Activated B cell treated with CpG ODN at 0.5 μM for 24 hours (primary cell): ENCODE measurements at regions not wholly inside any gene's neighbourhood (a gene's known extent, or its start where the extent isn't known, plus 50 kb on each side); places are given as distances from the start of the nearest gene placed in this dataset.

ENCODE experiments used
- ATAC-seq: fragments of 200-7000 bp; cut with Tn5 transposase; one replicate; pipeline ENCODE4 v1.10.0; 2021; ENCODE audit warnings: low read depth, mild to moderate bottlenecking, moderate library complexity
- CTCF ChIA-PET: fragments of 350-600 bp; sonication (Branson Sonifier 250); formaldehyde crosslinking; loops from one replicate; lab custom pipeline; 2021; ENCODE audit warnings: antibody characterized with exemption; lab: Charles Lee
- POLR2A ChIA-PET: fragments of 350-600 bp; sonication (Branson Sonifier 250); formaldehyde crosslinking; loops from one replicate; lab custom pipeline; 2021; ENCODE audit warnings: antibody characterized with exemption; lab: Charles Lee
- DNase-seq: peaks from one replicate; pipeline ENCODE4 v3.0.0; 2022
- H3K27ac Mint-ChIP-seq: one replicate; pipeline ENCODE4 v1.8.0; 2020; ENCODE audit warnings: mixed read lengths
- H3K27me3 Mint-ChIP-seq: one replicate; pipeline ENCODE4 v1.8.0; 2021; ENCODE audit warnings: mixed read lengths
- H3K36me3 Mint-ChIP-seq: one replicate; pipeline ENCODE4 v1.8.0; 2021; ENCODE audit warnings: low read depth, mixed read lengths
- H3K4me1 Mint-ChIP-seq: one replicate; pipeline ENCODE4 v1.8.0; 2021; ENCODE audit warnings: mixed read lengths
- H3K4me3 Mint-ChIP-seq: one replicate; pipeline ENCODE4 v1.8.0; 2020; ENCODE audit warnings: mild to moderate bottlenecking, mixed read lengths
- H3K9me3 Mint-ChIP-seq: one replicate; pipeline ENCODE4 v1.8.0; 2020; ENCODE audit warnings: mixed read lengths
- CTCF ChIP-seq: fragments of 200-600 bp; IDR thresholded peaks from one replicate; pipeline ENCODE4 v1.8.0; 2022; ENCODE audit warnings: antibody characterized with exemption, mild to moderate bottlenecking
- intact Hi-C: fragments of 100-400 bp; cut with micrococcal nuclease; formaldehyde crosslinking; loops from one replicate; pipeline ENCODE4 v1.15.1; 2024

GRCh38 chr11:80188076-80188627 lies 747.3 kb upstream of the TENM4 start:
- intact Hi-C loops, result no loop called here
- H3K27ac Mint-ChIP-seq, result no peak overlapping the region
- no peaks in the 10 kb centered on the region for H3K27me3 Mint-ChIP-seq
- H3K9me3 Mint-ChIP-seq, result peaks cover 4% of the 10 kb centered on the region
- H3K4me3 Mint-ChIP-seq, result no peak overlapping the region
- no peak for ATAC-seq
- no peaks in the 10 kb centered on the region for H3K36me3 Mint-ChIP-seq
- DNase-seq, result no peak
- H3K4me1 Mint-ChIP-seq, result no peaks in the 10 kb centered on the region
- ChIA-PET POLR2A (no interaction called here), CTCF (no interaction called here)
- no peak for TF ChIP-seq CTCF

GRCh38 chr11:80186692-80187091 lies 745.9 kb upstream of the TENM4 start:
- no peaks in the 10 kb centered on the region for H3K27me3 Mint-ChIP-seq
- ATAC-seq, result no peak
- CTCF ChIA-PET, result no interaction called here
- H3K4me3 Mint-ChIP-seq, result no peak overlapping the region
- H3K27ac Mint-ChIP-seq, result no peak overlapping the region
- peaks cover 4% of the 10 kb centered on the region for H3K9me3 Mint-ChIP-seq
- intact Hi-C loops, result no loop called here
- H3K36me3 Mint-ChIP-seq, result no peaks in the 10 kb centered on the region
- no peaks in the 10 kb centered on the region for H3K4me1 Mint-ChIP-seq
- POLR2A ChIA-PET, result no interaction called here
- no peak for DNase-seq
- TF ChIP-seq CTCF, result no peak

DNA sequence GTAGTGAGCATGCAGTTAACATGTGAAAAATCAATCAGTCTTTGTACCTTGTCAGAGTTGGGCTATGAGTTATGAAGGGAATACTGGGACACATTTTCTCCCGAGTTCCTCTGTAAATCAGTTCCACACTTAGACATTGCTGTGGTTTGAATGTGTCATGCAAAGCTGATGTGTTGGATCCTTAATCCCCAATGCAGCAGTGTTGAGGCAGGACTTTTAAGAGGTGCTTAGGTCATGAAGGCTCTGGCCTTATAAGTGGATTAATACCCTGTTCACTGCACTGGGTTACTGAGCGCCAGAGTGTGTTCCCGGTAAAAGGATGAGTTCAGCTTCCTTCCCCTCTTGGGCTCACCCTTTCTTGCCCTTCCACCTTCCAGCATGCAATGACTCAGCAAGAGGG lies 742.1 kb upstream of the TENM4 start:
- DNase-seq (no peak), ATAC-seq (no peak)
- H3K27ac Mint-ChIP-seq, result no peak overlapping the region
- H3K4me3 Mint-ChIP-seq, result no peak overlapping the region
- ChIA-PET CTCF (no interaction called here), POLR2A (no interaction called here)
- intact Hi-C loops, result no loop called here
- H3K27me3 Mint-ChIP-seq, result no peaks in the 10 kb centered on the region
- TF ChIP-seq CTCF, result no peak
- H3K4me1 Mint-ChIP-seq, result no peaks in the 10 kb centered on the region
- H3K9me3 Mint-ChIP-seq, result peaks cover 11% of the 10 kb centered on the region
- no peaks in the 10 kb centered on the region for H3K36me3 Mint-ChIP-seq

DNA sequence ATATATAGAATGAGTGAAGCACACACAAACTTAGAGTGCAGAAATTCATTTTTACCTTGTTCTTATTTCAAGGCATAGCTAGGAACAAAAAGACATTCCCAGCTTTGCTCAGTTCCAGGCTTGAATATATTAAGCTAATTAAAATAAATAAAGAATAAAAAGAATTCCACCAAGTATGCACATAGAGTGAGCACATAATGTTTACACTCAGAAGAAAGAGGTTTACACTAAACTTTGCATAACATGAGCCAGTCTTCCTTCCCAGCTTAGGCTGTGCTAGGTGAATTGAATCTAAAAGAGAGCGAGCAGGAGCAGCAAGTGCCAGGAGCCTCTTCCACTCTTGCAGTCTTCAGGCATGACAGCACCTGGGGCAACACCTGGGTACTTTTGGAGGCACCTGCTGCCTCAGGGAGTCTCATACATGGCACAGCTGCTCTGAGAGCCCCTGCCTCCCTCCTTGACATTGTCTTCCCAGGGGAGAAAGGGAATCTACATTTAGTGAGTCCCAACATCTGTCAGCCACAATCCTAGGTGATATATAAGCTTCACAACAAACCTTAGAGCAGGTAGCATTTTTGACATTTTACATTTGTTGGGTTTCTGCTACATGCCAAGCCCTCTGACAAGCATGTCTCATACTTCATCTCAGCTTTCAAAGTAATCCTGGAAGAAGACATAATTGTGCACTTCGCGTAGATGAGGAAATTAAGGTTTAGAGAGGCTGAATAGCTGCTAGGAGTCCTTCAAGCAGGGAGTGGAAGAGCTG lies 732.7 kb upstream of the TENM4 start:
- CTCF ChIA-PET, result no interaction called here
- DNase-seq (no peak), ATAC-seq (no peak)
- no peaks in the 10 kb centered on the region for H3K27me3 Mint-ChIP-seq
- H3K9me3 Mint-ChIP-seq, result peaks cover 10% of the 10 kb centered on the region
- TF ChIP-seq CTCF, result no peak
- H3K36me3 Mint-ChIP-seq, result no peaks in the 10 kb centered on the region
- POLR2A ChIA-PET, result no interaction called here
- no peak overlapping the region for H3K27ac Mint-ChIP-seq
- intact Hi-C loops, result no loop called here
- no peaks in the 10 kb centered on the region for H3K4me1 Mint-ChIP-seq
- no peak overlapping the region for H3K4me3 Mint-ChIP-seq

DNA sequence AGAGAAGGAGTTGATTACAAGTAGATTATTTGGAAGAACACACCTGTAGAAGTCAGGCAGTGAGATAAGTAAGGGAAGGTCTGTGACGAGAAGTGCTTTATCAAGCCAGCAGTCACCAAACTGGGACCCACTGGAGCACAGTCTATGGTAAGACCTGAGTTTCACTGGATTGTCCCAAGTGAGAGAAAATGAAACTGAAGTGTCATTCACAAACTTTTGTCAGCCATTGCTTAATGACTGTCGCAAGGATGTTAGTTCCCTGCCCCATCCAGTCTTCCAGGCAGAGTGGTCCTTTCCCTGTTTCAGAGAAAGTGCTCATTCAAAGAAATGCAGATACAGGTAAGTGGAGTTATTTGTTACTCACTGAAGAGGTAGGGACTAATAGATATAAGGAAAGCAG lies 728.0 kb upstream of the TENM4 start:
- no peak for DNase-seq
- Mint-ChIP-seq H3K36me3 (no peaks in the 10 kb centered on the region), H3K27ac (no peak overlapping the region), H3K4me1 (no peaks in the 10 kb centered on the region), H3K9me3 (peaks cover 10% of the 10 kb centered on the region), H3K4me3 (no peak overlapping the region), H3K27me3 (no peaks in the 10 kb centered on the region)
- CTCF ChIA-PET, result no interaction called here
- POLR2A ChIA-PET, result no interaction called here
- ATAC-seq, result no peak
- intact Hi-C loops, result no loop called here
- no peak for TF ChIP-seq CTCF
